Stimulated activated CD8-positive, alpha-beta memory T cell treated with anti-CD3 and anti-CD28 coated beads, Interleukin-15, amount 100 ng/mL, for 4 hours (primary cell): ENCODE measurements at regions not wholly inside any gene's neighbourhood (a gene's known extent, or its start where the extent isn't known, plus 50 kb on each side); places are given as distances from the start of the nearest gene placed in this dataset.

Experiments used
- DNase-seq, 2 donors: peaks; one replicate each; pipeline ENCODE4 v3.0.0-alpha.2; 2020; ENCODE audit warnings: low read depth in 2 of 2

DNA sequence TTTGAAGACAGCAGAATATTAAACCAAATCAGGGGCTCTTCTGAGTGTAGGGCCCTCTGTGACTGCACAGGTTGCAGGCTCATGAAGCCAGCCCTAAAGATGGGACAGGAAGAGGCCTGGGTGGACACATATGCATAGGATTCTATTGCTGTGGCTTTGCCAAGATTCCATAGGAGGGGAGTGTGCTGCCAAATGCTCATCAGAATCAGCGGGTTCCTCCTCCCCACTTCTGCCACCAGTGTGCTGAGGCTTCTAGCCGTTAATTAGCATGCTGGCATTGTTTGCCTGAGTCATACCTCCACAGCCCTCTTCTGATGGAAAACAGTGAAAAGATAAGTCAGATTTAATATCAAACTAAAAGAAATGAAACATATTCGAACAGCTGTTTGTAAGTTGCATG, 103.9 kb upstream of the TMEFF2 start:
- no peak for DNase-seq

DNA sequence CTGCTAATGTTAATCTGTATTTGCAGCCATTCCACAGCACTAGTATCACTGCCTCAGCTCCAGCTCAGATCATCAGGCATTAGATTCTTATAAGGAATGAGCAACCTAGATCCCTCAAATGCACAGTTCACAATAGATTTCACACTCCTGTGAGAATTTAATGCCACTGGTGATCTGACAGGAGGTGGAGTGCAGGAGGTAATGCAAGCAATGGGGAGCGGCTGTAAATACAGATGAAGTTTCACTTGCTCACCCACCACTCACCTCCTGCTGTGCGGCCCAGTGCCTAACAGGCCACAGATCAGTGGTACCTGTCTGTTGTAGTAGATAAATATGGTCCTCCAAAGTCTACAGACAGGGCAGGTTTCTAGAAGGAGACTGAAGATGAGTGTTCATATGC, 97.7 kb upstream of the TMEFF2 start:
- no peak for DNase-seq

DNA sequence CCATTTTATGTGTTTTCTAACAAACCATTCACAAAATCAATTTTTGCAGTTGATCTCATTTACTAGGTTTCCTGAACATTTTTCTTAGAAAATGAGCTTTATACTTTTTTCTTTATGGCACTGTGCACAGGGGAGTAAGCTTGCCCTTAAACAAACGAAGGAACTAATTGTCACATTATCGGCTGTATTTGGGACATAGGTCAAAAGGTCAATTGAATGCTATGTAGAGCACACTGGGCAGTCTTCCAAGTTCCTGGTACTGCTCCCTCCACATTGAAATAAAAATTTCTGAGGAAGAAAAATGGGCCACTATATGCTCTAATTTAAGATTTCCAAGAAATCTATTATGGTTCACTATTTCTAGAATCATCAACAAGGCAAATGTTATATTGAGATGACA, 93.6 kb upstream of the TMEFF2 start:
- DNase-seq = no peak

DNA sequence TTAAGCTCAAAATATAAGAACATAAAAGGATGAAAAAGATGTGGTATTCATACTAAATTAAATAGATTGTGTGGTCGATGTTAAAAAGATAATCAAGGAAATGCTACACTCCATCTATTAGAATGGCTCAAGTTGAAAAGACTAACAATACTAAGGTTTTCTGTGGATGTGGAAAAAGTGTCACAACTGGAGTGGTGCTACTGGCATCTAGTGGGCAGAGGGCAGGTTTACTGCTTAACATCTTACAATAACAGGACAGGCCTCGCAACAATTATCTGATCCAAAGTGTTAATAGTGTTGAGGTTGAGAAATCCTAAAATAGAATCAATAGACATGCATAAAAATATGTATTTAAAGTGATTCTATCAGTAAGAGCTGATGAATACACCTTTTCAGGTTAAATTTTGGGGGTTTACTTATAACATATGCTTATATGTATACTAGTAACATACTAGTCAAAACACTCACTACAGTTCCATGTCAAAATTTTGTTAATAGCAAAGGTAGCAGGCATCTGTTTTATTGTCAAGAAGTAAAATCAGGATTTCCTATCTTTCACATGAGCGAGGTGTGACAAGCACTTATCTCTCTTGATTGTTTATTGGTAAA, 91.5 kb upstream of the TMEFF2 start:
- no peak for DNase-seq

DNA sequence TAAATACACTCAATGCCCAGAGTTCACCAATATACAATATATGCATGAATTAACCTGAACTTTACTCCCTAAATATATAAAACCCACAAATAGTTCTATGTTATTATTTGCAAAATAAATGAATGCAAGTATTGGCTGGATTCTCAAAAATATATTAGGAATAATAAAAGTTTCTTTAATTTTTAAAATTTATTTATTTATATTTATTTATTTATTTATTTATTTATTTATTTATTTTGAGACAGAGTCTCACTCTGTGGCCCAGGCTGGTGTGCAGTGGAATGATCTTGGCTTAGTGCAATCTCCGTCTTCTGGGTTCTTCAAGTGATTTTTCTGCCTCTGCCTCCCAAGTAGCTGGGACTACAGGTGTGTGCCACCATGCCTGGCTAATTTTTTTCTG, 88.7 kb upstream of the TMEFF2 start:
- no peak for DNase-seq

DNA sequence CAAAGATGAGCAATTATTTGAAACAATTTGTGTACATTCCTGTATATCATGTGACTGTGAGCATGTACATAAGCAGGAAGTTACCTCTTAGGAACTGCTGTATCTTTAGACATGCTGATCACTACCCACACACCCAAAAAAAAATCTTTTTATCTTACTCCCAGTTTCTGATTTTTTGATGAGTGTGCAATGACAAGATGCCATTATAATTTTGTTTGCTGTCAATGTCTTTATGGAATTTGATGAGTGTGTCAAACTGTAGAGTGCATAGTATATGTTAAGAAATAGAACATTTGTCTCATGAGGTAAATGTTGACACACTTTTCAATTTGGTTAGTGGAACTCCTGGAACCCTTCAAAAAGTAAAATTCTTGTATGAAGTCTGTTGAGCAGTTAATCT, 84.0 kb upstream of the TMEFF2 start:
- no peak for DNase-seq

DNA sequence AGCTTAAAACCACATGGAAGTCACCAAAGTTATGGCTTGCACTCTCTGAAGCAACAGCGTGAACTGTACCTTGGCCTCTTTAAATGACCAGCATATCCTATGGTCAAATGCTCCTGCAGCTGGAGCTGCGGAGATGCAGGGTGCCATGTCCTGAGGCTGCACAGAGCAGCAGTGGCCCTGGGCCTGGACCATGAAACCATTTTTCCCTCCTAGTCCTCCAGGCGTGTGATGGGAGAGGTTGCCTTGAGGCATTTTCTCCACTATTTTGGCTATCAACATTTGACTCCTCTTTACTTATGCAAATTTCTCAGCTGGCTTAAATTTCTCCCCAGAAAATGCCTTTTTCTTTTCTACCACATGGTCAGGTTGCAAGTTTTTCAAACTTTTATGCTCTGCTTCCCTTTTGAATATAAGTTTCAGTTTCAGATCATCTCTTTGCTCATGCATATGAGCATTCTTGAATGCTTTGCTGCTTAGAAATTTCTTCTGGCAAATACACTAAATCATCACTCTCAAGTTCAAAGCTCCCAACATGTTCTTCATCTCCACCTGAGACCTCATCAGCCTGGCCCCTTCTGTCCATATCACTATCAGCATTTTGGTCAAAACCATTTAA, 82.9 kb upstream of the TMEFF2 start:
- no peak for DNase-seq

DNA sequence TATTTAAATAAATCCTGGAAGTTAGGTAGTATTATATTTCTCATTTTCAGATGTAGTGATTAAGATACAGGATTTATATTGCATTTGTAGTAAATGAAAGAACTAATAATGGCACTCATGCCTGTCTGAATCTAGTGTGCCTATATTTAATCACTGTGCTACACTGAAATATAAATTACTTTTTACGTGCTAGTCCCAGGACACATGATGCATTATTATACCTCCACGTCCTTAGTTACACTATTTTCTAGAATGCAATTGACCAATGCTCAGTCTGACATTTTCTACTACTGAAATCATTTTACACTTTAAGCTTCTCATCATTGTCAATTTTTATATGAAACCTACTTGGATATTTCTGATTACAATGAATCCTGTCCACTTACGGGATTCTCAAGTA, 80.9 kb upstream of the TMEFF2 start:
- DNase-seq = no peak

DNA sequence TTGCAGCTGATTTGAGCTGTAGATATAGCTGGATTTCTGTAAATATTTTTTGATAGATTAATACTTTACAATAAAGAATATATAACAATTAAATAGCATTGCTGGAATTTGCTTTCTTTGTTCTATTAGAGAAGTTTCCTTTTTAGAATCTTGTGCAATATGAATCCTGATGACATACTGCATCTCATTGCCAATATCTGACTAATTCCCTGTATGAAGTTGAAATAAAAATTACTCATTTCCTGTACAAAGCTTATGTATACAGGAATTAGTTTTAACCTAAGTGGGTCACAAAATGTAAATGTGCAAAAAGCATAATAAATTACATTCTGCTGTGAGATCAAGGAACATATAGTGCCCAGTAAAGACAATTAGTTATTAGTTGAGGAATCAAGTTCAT, 72.8 kb upstream of the TMEFF2 start:
- no peak for DNase-seq

DNA sequence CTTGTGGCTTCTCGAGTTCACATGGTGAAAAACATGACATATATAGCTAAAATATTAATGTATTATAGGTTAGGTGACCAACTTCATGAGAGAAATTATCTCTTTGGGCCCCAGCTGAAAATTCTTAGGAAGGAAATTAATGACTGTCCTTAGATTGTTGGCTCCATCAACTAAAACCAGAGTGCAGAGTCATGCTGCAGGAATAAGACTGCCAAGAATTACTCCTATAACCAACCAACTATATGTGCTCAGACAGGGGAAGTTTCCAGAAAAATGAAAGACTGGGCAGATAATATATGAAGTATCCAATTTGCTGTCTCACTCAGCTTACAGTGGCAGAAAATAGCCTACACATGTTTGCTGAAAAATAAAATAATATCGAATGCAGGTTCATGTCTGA, 71.0 kb upstream of the TMEFF2 start:
- DNase-seq = no peak

DNA sequence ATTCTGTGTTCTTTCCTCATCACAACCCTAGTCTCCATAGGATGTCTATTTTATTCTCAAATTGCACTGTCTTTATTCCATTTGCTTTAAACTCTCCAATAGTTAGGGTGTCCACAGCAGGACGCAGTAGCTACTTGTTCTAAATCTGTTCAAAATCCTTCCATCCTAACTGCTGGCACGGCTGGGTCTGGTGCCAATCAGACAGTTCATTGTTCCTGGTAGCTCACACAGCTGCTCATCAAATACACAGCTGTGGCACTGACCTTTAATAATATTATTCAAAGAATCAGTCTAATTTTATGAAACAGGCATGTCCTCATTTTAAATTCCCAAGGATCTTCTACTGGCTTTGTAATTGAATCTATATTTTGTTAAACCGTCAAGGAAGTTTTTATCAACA, 59.7 kb upstream of the TMEFF2 start:
- DNase-seq = no peak

DNA sequence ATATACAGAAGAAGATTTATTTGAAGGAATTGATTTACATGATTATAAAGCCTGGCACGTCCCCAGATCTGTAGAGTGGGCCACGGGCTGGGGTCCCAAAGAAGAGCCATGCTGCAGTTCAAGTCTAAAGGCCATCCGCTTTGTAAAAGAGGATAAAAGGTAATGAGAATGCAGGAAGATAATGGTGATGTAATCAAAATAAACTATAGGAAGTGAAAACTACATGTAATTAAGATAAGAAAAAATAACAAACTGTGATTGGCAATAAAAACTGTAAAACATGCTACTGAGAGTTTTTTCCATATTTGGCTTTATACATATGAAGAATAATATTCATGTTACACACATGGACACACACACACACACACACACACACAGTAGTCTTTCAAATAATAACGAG, 59.0 kb upstream of the TMEFF2 start:
- no peak for DNase-seq

DNA sequence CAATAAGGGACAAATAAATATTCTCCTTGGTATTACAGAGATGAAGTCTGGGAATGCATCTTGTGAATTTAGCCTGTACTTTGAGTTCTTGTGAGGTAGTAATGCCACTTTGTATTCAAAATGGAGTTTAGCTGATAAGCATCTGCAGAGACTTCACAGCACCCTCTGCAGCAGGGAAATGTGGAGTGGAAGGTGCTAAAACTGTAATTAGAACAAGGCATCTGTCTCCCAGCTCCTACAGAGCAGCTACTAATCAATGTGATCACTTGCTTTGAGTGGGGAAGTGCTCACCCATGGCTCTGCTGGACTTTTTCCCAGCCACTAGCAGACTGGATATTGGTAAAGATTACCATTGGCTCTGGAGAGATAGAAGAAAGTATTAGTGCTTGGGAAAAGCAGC, 56.2 kb upstream of the TMEFF2 start:
- DNase-seq = no peak

DNA sequence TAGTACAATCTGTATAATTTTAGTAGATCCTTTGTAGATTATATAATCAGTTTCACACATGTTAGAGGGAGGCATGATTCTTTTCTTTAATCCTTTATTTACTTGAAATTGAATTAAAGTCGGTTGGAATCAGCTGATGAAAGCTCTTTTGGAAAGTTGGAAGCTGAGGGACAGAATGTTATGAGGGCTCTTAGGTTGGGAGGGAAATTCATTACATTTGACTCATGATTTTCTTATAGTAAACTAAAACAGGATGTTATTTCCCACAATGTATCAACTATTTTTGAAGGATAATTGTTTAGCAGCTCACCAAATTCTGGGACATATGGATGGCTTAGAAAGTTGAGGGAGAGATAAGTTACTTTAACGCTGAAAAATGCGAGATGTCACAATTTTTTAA, 52.7 kb upstream of the TMEFF2 start:
- DNase-seq = no peak

DNA sequence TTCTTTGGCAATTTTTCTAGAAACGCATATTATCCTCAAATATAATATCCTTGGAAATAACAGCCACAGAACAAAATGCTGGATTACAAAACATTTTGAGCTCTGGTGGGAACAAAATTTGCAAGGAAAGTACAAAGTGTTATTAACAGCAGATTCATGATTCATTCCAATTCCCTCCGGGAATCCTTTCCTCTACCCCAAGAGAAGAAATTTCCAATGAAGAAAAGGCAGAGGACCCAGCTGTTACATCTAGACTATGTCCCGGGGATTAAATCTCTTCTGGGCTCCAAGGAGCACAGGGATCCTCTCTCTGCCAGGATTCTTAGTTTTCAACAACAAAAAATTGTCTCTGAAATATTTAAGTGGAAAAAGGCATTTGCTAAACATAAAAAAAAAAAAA, 51.6 kb upstream of the TMEFF2 start:
- no peak for DNase-seq

DNA sequence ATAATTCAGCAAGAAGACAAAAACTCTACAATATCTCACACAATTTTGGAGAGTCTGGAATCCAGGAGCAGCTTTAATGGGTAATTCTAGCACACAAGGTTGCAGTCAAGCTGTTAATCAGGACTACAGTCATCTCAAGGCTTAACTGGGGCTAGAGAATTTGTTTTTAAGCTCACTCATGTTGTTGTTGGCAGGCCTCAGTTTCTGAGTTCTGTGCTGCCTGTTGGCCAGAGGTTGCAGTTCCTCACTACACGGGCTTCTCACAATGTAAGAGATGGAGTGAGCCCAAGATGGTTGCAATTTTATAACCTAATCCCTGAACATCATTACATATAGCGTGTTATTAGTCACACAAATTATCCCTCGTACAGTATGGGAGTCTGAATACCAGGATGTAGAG, 50.6 kb upstream of the TMEFF2 start:
- DNase-seq = no peak
